H1 (cell line): ENCODE measurements at regions not wholly inside any gene's neighbourhood (a gene's known extent, or its start where the extent isn't known, plus 50 kb on each side); places are given as distances from the start of the nearest gene placed in this dataset.

Source experiments
- EZH2 ChIP-seq: fragments of 200-600 bp; sonication (generic); IDR thresholded peaks from 2 replicates; pipeline ENCODE4 v1.7.1; 2012; ENCODE audit warnings: low read depth, mild to moderate bottlenecking, moderate library complexity, low read length, inconsistent platforms; ENCODE audit not compliant: severe bottlenecking
- KDM1A ChIP-seq: fragments of 200-600, 300-600 bp; sonication (generic); IDR thresholded peaks from 2 replicates; pipeline ENCODE4 v1.7.1; 2016; ENCODE audit warnings: mild to moderate bottlenecking, low read length, borderline replicate concordance
- POU5F1 ChIP-seq: IDR thresholded peaks from 2 replicates; pipeline ENCODE4 v1.6.1; 2011; ENCODE audit warnings: low read depth, mild to moderate bottlenecking, low read length, moderate library complexity
- RAD21 ChIP-seq, 2 experiments: IDR thresholded peaks in 1 of 2; conservative IDR thresholded peaks in 1 of 2; 2 replicates each; pipeline ENCODE4 v1.6.1; 2011; ENCODE audit warnings: low read depth in 2 of 2, low read length in 2 of 2, improper control_type of control experiment in 1 of 2, inconsistent platforms in 1 of 2, mild to moderate bottlenecking in 1 of 2, moderate library complexity in 1 of 2
- RFX5 ChIP-seq: IDR thresholded peaks from 2 replicates; pipeline ENCODE4 v1.6.1; 2011; ENCODE audit warnings: low read depth, low read length, improper control_type of control experiment, borderline replicate concordance
- SAP30 ChIP-seq: fragments of 300-600 bp; sonication (generic); IDR thresholded peaks from 2 replicates; pipeline ENCODE4 v1.7.1; 2012; ENCODE audit warnings: low read length, moderate library complexity, mild to moderate bottlenecking, inconsistent platforms; ENCODE audit not compliant: insufficient read depth, insufficient replicate concordance
- SP2 ChIP-seq: IDR thresholded peaks from 2 replicates; pipeline ENCODE4 v1.6.1; 2012; ENCODE audit warnings: mild to moderate bottlenecking, low read length, inconsistent platforms
- TF ChIP-seq, protein P1 (sequence below): fragments of 300-600 bp; sonication (generic); IDR thresholded peaks from 2 replicates; pipeline ENCODE4 v1.7.1; 2012; ENCODE audit warnings: low read length, moderate library complexity, mild to moderate bottlenecking, inconsistent platforms; ENCODE audit not compliant: insufficient replicate concordance

DNA sequence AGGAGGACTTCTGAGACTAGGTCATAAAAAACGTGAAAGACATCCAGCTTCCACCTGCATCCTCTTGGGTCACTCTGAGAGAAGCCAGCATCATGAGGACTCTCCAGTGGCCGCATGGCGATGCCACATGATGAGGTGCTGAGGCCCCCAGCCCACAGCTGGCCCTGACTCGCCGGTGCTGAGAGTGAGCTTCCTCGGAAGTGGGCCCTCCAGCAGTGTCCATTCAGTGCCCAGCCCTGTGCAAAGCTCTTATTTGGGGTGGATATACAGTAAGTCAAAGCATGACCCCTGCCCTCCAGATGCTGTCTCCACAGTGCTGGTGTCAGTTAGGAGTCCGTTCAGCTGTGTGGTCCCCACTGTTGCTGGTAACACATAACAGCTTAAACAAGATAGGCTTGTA lies 93.6 kb upstream of the CHST15 start (continued):
- TF ChIP-seq, protein P1, sequence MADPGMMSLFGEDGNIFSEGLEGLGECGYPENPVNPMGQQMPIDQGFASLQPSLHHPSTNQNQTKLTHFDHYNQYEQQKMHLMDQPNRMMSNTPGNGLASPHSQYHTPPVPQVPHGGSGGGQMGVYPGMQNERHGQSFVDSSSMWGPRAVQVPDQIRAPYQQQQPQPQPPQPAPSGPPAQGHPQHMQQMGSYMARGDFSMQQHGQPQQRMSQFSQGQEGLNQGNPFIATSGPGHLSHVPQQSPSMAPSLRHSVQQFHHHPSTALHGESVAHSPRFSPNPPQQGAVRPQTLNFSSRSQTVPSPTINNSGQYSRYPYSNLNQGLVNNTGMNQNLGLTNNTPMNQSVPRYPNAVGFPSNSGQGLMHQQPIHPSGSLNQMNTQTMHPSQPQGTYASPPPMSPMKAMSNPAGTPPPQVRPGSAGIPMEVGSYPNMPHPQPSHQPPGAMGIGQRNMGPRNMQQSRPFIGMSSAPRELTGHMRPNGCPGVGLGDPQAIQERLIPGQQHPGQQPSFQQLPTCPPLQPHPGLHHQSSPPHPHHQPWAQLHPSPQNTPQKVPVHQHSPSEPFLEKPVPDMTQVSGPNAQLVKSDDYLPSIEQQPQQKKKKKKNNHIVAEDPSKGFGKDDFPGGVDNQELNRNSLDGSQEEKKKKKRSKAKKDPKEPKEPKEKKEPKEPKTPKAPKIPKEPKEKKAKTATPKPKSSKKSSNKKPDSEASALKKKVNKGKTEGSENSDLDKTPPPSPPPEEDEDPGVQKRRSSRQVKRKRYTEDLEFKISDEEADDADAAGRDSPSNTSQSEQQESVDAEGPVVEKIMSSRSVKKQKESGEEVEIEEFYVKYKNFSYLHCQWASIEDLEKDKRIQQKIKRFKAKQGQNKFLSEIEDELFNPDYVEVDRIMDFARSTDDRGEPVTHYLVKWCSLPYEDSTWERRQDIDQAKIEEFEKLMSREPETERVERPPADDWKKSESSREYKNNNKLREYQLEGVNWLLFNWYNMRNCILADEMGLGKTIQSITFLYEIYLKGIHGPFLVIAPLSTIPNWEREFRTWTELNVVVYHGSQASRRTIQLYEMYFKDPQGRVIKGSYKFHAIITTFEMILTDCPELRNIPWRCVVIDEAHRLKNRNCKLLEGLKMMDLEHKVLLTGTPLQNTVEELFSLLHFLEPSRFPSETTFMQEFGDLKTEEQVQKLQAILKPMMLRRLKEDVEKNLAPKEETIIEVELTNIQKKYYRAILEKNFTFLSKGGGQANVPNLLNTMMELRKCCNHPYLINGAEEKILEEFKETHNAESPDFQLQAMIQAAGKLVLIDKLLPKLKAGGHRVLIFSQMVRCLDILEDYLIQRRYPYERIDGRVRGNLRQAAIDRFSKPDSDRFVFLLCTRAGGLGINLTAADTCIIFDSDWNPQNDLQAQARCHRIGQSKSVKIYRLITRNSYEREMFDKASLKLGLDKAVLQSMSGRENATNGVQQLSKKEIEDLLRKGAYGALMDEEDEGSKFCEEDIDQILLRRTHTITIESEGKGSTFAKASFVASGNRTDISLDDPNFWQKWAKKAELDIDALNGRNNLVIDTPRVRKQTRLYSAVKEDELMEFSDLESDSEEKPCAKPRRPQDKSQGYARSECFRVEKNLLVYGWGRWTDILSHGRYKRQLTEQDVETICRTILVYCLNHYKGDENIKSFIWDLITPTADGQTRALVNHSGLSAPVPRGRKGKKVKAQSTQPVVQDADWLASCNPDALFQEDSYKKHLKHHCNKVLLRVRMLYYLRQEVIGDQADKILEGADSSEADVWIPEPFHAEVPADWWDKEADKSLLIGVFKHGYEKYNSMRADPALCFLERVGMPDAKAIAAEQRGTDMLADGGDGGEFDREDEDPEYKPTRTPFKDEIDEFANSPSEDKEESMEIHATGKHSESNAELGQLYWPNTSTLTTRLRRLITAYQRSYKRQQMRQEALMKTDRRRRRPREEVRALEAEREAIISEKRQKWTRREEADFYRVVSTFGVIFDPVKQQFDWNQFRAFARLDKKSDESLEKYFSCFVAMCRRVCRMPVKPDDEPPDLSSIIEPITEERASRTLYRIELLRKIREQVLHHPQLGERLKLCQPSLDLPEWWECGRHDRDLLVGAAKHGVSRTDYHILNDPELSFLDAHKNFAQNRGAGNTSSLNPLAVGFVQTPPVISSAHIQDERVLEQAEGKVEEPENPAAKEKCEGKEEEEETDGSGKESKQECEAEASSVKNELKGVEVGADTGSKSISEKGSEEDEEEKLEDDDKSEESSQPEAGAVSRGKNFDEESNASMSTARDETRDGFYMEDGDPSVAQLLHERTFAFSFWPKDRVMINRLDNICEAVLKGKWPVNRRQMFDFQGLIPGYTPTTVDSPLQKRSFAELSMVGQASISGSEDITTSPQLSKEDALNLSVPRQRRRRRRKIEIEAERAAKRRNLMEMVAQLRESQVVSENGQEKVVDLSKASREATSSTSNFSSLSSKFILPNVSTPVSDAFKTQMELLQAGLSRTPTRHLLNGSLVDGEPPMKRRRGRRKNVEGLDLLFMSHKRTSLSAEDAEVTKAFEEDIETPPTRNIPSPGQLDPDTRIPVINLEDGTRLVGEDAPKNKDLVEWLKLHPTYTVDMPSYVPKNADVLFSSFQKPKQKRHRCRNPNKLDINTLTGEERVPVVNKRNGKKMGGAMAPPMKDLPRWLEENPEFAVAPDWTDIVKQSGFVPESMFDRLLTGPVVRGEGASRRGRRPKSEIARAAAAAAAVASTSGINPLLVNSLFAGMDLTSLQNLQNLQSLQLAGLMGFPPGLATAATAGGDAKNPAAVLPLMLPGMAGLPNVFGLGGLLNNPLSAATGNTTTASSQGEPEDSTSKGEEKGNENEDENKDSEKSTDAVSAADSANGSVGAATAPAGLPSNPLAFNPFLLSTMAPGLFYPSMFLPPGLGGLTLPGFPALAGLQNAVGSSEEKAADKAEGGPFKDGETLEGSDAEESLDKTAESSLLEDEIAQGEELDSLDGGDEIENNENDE = no peak
- TF ChIP-seq POU5F1 (no peak), SP2 (no peak), EZH2 (no peak), RAD21 (IDR thresholded peaks at IDR 0.05 in 1 of 2, conservative IDR thresholded peaks at IDR 0.05 in 1 of 2; ENCODE audit: low read depth in 2 of 2, low read length in 2 of 2) (no peak), RFX5 (no peak), KDM1A (no peak), SAP30 (no peak)
